ENCODE measurements at regions not wholly inside any gene's neighbourhood (a gene's known extent, or its start where the extent isn't known, plus 50 kb on each side); places are given as distances from the start of the nearest gene placed in this dataset.

DNA sequence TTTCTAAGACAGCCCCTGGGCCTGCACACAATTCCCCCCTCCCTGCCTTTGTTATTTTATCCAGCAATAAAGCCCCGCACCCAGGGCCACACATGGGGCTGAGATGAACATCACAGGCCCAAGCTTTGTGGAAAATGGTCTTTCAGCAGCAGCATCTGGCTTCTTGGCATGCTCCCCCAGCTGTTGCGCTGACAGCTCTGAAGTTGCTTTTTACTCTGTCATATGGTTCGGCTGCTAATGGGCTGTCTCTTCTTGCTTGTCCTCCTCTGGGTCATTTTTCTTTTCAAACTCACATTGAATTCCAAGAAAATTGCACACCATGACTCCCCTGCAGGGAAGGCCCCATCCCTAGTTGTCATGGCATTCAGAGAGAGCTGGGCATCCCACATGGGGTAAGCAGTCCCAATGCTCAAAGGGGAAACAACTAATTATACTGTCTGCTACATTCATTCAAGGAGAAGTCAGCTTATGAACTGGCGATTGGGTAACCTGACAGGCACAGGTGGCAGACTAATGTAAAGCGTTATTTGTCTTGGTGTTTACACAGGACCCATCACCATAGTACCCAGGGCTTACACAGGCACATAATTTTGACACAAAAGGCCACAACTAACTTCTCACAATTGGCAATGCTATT lies 74.0 kb upstream of the CDKN3 start:
- Histone ChIP-seq H2AFZ (ENCODE audit: low read depth) (no peak overlapping the region), H3K9me3 (no peaks in the 10 kb centered on the region), H3K79me2 (ENCODE audit: insufficient read depth) (no peaks in the 10 kb centered on the region), H4K20me1 (ENCODE audit: insufficient read depth) (no peaks in the 10 kb centered on the region), H3K9ac (no peak overlapping the region), H3K4me3 (ENCODE audit: low read depth in 2 of 2, low read length in 1 of 2) (no peak overlapping the region), H3K36me3 (replicated peaks in 1 of 2; ENCODE audit: control insufficient read depth in 1 of 2, insufficient read depth in 2 of 2, low read length in 1 of 2) (no peaks in the 10 kb centered on the region), H3K27me3 (ENCODE audit: insufficient read depth) (peaks cover 15% of the 10 kb centered on the region; the same call in 1 of the 2 replicates), H3K27ac (ENCODE audit: low read depth in 2 of 2, low read length in 1 of 2) (no peak overlapping the region), H3K4me2 (no peak overlapping the region), H3F3A (replicated peaks; ENCODE audit: insufficient read depth) (no peaks in the 10 kb centered on the region), H3K4me1 (ENCODE audit: control insufficient read depth in 1 of 2, insufficient read depth in 2 of 2, low read depth in 1 of 2, low read length in 1 of 2) (peaks cover 0 to 10% of the 10 kb centered on the region in 2 experiments; a peak in 1 of 4 replicates), H3K9me2 (no peaks in the 10 kb centered on the region; the same call in 1 of the 2 replicates)
- WGBS (ENCODE audit: low lambda C conversion rate) = 62% methylated on average over 5 of the region's 5 CpGs
- TF ChIP-seq TCF12 (IDR thresholded peaks at IDR 0.05) (no peak), CHD2 (IDR thresholded peaks at IDR 0.05; ENCODE audit: low read length, partially characterized antibody) (no peak), TEAD4 (IDR thresholded peaks at IDR 0.05; ENCODE audit: borderline replicate concordance, insufficient read depth) (no peak), SMC3 (IDR thresholded peaks at IDR 0.05; ENCODE audit: low read depth, low read length) (no peak)
- TF ChIP-seq, protein P1, sequence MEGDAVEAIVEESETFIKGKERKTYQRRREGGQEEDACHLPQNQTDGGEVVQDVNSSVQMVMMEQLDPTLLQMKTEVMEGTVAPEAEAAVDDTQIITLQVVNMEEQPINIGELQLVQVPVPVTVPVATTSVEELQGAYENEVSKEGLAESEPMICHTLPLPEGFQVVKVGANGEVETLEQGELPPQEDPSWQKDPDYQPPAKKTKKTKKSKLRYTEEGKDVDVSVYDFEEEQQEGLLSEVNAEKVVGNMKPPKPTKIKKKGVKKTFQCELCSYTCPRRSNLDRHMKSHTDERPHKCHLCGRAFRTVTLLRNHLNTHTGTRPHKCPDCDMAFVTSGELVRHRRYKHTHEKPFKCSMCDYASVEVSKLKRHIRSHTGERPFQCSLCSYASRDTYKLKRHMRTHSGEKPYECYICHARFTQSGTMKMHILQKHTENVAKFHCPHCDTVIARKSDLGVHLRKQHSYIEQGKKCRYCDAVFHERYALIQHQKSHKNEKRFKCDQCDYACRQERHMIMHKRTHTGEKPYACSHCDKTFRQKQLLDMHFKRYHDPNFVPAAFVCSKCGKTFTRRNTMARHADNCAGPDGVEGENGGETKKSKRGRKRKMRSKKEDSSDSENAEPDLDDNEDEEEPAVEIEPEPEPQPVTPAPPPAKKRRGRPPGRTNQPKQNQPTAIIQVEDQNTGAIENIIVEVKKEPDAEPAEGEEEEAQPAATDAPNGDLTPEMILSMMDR (IDR thresholded peaks at IDR 0.05) = no peak
- POLR2A ChIA-PET = no interaction called here
- DNase-seq = no peak
- CTCF ChIA-PET = interaction anchor here (1.2 to 1.4 kb wide), 3 partner anchors 25 to 148 kb away, joined by 3 to 5 read pairs (median 4); no protein-coding TSS in a partner anchor

DNA sequence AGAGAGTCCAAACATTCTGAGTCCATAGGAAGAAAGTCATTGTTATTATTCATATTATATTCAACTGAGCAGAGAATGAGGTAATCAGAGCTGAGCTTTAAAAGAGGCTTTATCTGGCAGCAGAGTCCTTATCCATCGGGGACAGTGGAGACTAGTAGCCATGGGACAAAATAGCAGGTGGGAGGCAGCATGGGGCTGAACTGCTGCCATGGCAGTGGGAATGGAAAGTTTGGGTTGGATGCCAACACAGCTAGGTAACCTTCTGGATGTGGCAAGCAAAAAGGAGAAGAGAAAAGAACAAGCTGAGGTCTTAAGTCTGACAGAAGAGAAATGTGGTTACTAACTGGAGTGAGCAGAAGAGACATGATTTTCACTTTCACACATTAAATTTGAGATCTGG lies 71.0 kb upstream of the CDKN3 start:
- WGBS (ENCODE audit: low lambda C conversion rate) = 43% methylated on average over 1 of the region's 1 CpG
- peaks cover 0 to 5% of the 10 kb centered on the region in 2 experiments; a peak in 1 of 4 replicates for H3K4me1 ChIP-seq (ENCODE audit: control insufficient read depth in 1 of 2, insufficient read depth in 2 of 2, low read depth in 1 of 2, low read length in 1 of 2)
- ChIA-PET POLR2A (no interaction called here), CTCF (interaction anchor here (0.7 to 2.1 kb wide), 2 partner anchors 22 to 105 kb away, joined by 3 to 6 read pairs; no protein-coding TSS in a partner anchor)
- no peak for TF ChIP-seq FOXJ3 (CRISPR knock-in tag; IDR thresholded peaks at IDR 0.05)
- TF ChIP-seq SMC3 (IDR thresholded peaks at IDR 0.05; ENCODE audit: low read depth, low read length) = no peak
- TF ChIP-seq, protein P2, sequence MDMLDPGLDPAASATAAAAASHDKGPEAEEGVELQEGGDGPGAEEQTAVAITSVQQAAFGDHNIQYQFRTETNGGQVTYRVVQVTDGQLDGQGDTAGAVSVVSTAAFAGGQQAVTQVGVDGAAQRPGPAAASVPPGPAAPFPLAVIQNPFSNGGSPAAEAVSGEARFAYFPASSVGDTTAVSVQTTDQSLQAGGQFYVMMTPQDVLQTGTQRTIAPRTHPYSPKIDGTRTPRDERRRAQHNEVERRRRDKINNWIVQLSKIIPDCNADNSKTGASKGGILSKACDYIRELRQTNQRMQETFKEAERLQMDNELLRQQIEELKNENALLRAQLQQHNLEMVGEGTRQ (IDR thresholded peaks at IDR 0.05; ENCODE audit: borderline replicate concordance, low read depth, low read length) = no peak
- TF ChIP-seq RCOR1 (IDR thresholded peaks at IDR 0.05; ENCODE audit: low read length) = no peak
- no peak for TF ChIP-seq MEF2A (IDR thresholded peaks at IDR 0.05; ENCODE audit: borderline replicate concordance, low read depth)
- no peak for TF ChIP-seq TAF1 (IDR thresholded peaks at IDR 0.05; ENCODE audit: borderline replicate concordance, low read depth, low read length)
- TF ChIP-seq EP300 (IDR thresholded peaks at IDR 0.05; ENCODE audit: borderline replicate concordance in 1 of 2, low read depth in 1 of 2, low read length in 1 of 2) = no peak
- TF ChIP-seq GATA2 (CRISPR knock-in tag; IDR thresholded peaks at IDR 0.05) = no peak
- no peak for TF ChIP-seq CHD2 (IDR thresholded peaks at IDR 0.05; ENCODE audit: low read length, partially characterized antibody)
- no peak for TF ChIP-seq TEAD4 (IDR thresholded peaks at IDR 0.05; ENCODE audit: borderline replicate concordance, insufficient read depth)
- TF ChIP-seq RXRA (IDR thresholded peaks at IDR 0.05; ENCODE audit: borderline replicate concordance, low read depth) = no peak
- TF ChIP-seq NFIC (IDR thresholded peaks at IDR 0.05; ENCODE audit: borderline replicate concordance) = no peak
- no peak for TF ChIP-seq MXI1 (IDR thresholded peaks at IDR 0.05; ENCODE audit: low read depth, low read length)
- peaks cover 2% of the 10 kb centered on the region; the same call in 1 of the 2 replicates for H3K27me3 ChIP-seq (ENCODE audit: insufficient read depth)
- no peaks in the 10 kb centered on the region for H3F3A ChIP-seq (replicated peaks; ENCODE audit: insufficient read depth)
- H3K4me2 ChIP-seq = no peak overlapping the region
- no peak for DNase-seq
- H3K9me2 ChIP-seq = no peaks in the 10 kb centered on the region; the same call in 1 of the 2 replicates
- H3K36me3 ChIP-seq (replicated peaks in 1 of 2; ENCODE audit: control insufficient read depth in 1 of 2, insufficient read depth in 2 of 2, low read length in 1 of 2) = no peaks in the 10 kb centered on the region
- no peaks in the 10 kb centered on the region for H3K9me3 ChIP-seq
- no peaks in the 10 kb centered on the region for H4K20me1 ChIP-seq (ENCODE audit: insufficient read depth)
- H2AFZ ChIP-seq (ENCODE audit: low read depth) = no peak overlapping the region
- no peak overlapping the region for H3K9ac ChIP-seq
- H3K4me3 ChIP-seq (ENCODE audit: low read depth in 2 of 2, low read length in 1 of 2) = no peak overlapping the region
- H3K27ac ChIP-seq (ENCODE audit: low read depth in 2 of 2, low read length in 1 of 2) = no peak overlapping the region
- no peaks in the 10 kb centered on the region for H3K79me2 ChIP-seq (ENCODE audit: insufficient read depth)

Data from SK-N-SH (cell line).